IPS-18a (cell line): ENCODE measurements at regions not wholly inside any gene's neighbourhood (a gene's known extent, or its start where the extent isn't known, plus 50 kb on each side); places are given as distances from the start of the nearest gene placed in this dataset.

ENCODE experiments used
- H3K27ac ChIP-seq: one replicate; pipeline ENCODE4 v1.5.1; 2013; ENCODE audit warnings: low read length
- H3K27me3 ChIP-seq: one replicate; pipeline ENCODE4 v1.6.1; 2013; ENCODE audit warnings: mild to moderate bottlenecking, low read length; ENCODE audit not compliant: control insufficient read depth, insufficient read depth
- H3K36me3 ChIP-seq: one replicate; pipeline ENCODE4 v1.6.1; 2013; ENCODE audit warnings: low read depth, low read length; ENCODE audit not compliant: control insufficient read depth
- H3K4me1 ChIP-seq: one replicate; pipeline ENCODE4 v1.6.1; 2013; ENCODE audit warnings: low read depth, low read length; ENCODE audit not compliant: control insufficient read depth
- H3K4me3 ChIP-seq: one replicate; pipeline ENCODE4 v1.5.1; 2013; ENCODE audit warnings: low read length
- H3K9ac ChIP-seq: one replicate; pipeline ENCODE4 v1.6.1; 2013; ENCODE audit warnings: mild to moderate bottlenecking, low read length, moderate library complexity
- H3K9me3 ChIP-seq: one replicate; pipeline ENCODE4 v1.6.1; 2013; ENCODE audit warnings: low read depth, low read length; ENCODE audit not compliant: control insufficient read depth

- no peak overlapping the region for H3K27ac ChIP-seq
Observed at GRCh38 chr4:41874873-41875272, 60.4 kb upstream of the TMEM33 start.

GRCh38 chr4:41874398-41874797, 60.8 kb upstream of the TMEM33 start:
- Histone ChIP-seq H3K9me3 (no peaks in the 10 kb centered on the region), H3K4me1 (peaks cover 13% of the 10 kb centered on the region), H3K27me3 (peaks cover 100% of the 10 kb centered on the region), H3K4me3 (no peak overlapping the region), H3K36me3 (no peaks in the 10 kb centered on the region), H3K9ac (no peak overlapping the region), H3K27ac (no peak overlapping the region)

More at GRCh38 chr4:41874873-41875272, 60.4 kb upstream of the TMEM33 start:
- Histone ChIP-seq H3K9ac (no peak overlapping the region), H3K4me3 (no peak overlapping the region), H3K9me3 (peaks cover 3% of the 10 kb centered on the region), H3K36me3 (no peaks in the 10 kb centered on the region), H3K27me3 (peaks cover 100% of the 10 kb centered on the region), H3K4me1 (peaks cover 16% of the 10 kb centered on the region)

- Histone ChIP-seq H3K4me3 (peak overlapping the region; percentile 34), H3K36me3 (no peaks in the 10 kb centered on the region), H3K4me1 (peaks cover 10% of the 10 kb centered on the region), H3K27ac (no peak overlapping the region), H3K9ac (no peak overlapping the region), H3K9me3 (no peaks in the 10 kb centered on the region), H3K27me3 (peaks cover 99% of the 10 kb centered on the region)
Observed at GRCh38 chr4:41873380-41874295, 61.6 kb upstream of the TMEM33 start.

DNA sequence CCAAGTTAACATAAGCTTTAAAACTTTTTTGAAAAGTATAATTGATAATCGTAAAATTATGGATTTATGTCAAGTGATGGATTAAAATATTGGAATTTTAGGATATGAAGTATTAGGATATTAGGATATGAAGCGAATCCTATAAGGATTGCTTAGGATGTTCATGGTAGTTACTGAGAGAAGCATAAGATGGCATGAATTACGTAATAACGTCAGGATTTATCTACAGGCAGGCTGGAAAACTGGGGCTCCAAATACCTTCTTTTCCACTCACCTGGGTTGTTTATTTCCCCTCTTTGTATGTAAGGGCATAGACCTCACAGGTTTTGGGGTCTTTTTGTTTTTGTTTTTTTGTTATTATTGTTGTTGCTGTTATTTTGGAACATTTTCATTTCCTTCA, 65.2 kb upstream of the TMEM33 start:
- H3K4me1 ChIP-seq, result peaks cover 26% of the 10 kb centered on the region
- H3K9ac ChIP-seq, result no peak overlapping the region
- H3K27me3 ChIP-seq, result peaks cover 97% of the 10 kb centered on the region
- H3K36me3 ChIP-seq, result no peaks in the 10 kb centered on the region
- no peaks in the 10 kb centered on the region for H3K9me3 ChIP-seq
- no peak overlapping the region for H3K27ac ChIP-seq
- H3K4me3 ChIP-seq, result no peak overlapping the region

DNA sequence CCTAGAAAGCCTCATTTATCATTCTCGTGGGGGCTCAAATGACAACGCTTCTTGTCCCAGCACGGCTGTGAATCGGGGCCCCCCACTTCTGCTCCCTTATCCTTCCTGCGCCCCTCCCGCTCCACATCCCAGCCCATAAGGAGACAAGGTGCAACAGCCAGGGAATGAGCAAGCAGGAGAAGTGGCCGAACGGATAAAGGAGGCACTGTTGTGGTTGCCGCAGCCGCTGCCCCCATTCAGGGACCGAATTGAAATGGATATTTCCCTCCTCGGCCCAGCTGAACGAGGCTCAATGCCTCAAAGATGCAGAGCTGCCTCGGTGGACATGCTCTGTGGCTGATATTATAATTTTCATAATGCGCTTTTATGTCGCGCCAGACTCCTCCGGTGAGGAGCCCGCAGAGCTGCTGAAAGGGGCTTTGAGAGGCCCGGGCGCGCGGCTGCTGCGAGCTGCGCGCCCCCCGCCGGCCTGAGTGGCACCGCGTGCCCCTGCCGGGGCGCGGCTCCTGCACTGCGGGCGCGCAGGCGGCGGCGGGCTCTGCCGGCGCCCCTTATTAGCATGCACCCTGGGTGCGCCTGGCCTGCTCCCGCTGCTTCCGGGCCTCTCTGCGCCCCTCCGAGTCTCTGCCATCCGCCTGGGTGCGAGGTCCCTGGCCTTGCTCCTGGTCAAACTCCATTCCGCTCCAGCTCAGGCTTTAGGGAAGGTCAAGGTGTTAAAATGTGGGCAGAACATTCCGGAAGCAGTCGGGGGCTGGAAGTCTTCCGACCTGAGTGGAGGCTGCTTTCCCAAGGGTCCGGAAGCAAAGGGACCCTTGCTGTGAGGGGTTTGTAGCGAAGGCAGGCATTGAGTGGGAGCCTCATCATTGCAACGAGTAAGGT, 68.2 kb upstream of the TMEM33 start:
- Histone ChIP-seq H3K36me3 (no peaks in the 10 kb centered on the region), H3K9me3 (no peaks in the 10 kb centered on the region), H3K4me1 (peaks cover 21% of the 10 kb centered on the region), H3K27ac (no peak overlapping the region), H3K9ac (no peak overlapping the region), H3K27me3 (peaks cover 97% of the 10 kb centered on the region), H3K4me3 (peak overlapping the region; percentile 47)

GRCh38 chr4:41865981-41866798, 69.0 kb upstream of the TMEM33 start:
- H3K27me3 ChIP-seq, result peaks cover 97% of the 10 kb centered on the region
- no peaks in the 10 kb centered on the region for H3K9me3 ChIP-seq
- H3K27ac ChIP-seq, result no peak overlapping the region
- no peak overlapping the region for H3K9ac ChIP-seq
- H3K4me1 ChIP-seq, result peaks cover 21% of the 10 kb centered on the region
- H3K4me3 ChIP-seq, result peak overlapping the region; percentile 47
- H3K36me3 ChIP-seq, result no peaks in the 10 kb centered on the region

DNA sequence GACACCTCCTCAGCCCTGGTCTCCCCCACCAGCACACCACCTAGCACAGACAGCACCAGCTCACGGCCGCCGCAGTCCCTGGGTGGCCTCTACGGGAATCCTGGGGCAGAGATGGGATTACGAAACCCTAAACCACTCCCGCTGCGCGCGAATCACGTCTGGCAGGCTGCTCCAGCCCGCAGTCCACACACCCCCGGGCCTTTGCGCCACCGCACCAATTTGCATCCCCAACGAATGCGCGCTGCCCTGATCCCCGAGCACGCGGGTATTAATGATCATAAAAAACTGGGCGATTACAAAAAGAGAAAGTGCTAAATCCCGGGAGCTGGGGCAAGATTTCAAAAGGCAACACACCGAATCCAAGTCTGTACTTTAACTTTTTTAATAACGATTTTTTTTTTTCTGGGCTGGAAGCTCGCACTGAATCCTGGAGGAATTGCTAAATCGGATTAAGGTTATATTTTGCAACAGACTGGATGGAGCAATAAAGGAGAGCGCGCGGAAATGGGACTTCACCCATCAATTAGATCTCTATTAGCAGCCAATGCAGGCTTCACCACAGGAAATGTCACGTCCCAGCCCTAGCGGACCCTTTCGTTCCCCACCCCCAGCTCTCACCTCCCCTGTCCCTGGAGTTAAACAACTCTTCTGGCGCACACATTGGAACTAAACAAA, 69.8 kb upstream of the TMEM33 start:
- Histone ChIP-seq H3K9ac (no peak overlapping the region), H3K9me3 (no peaks in the 10 kb centered on the region), H3K4me1 (peaks cover 21% of the 10 kb centered on the region), H3K27me3 (peaks cover 92% of the 10 kb centered on the region), H3K4me3 (peak overlapping the region; percentile 47), H3K36me3 (no peaks in the 10 kb centered on the region), H3K27ac (no peak overlapping the region)

DNA sequence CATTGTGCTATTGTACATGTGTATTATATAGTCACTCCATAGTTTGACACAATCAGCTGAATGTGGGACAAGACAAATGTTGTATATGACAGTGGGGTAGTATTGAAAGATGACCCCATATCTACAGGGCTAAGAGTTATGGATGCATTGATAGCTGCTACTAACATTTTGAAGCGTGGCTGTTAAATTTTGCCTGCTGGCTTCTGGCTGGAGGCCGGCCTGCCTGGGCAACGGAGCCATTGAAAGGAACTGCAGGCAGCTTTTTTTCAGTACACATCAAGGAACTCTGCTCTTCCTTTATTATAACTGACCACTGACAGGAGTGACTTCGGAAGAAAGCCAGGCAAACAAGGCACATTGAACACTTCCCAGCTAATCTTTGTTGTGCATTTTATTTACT, 76.1 kb upstream of the TMEM33 start:
- no peak overlapping the region for H3K9ac ChIP-seq
- no peaks in the 10 kb centered on the region for H3K9me3 ChIP-seq
- H3K36me3 ChIP-seq, result no peaks in the 10 kb centered on the region
- peaks cover 50% of the 10 kb centered on the region for H3K27me3 ChIP-seq
- H3K4me3 ChIP-seq, result no peak overlapping the region
- no peak overlapping the region for H3K27ac ChIP-seq
- H3K4me1 ChIP-seq, result no peaks in the 10 kb centered on the region

GRCh38 chr4:41857226-41857641, 78.0 kb upstream of the TMEM33 start:
- Histone ChIP-seq H3K9me3 (no peaks in the 10 kb centered on the region), H3K27me3 (peaks cover 31% of the 10 kb centered on the region), H3K9ac (no peak overlapping the region), H3K36me3 (no peaks in the 10 kb centered on the region), H3K4me3 (no peak overlapping the region), H3K4me1 (no peaks in the 10 kb centered on the region), H3K27ac (no peak overlapping the region)

GRCh38 chr4:41856797-41857196, 78.4 kb upstream of the TMEM33 start:
- no peak overlapping the region for H3K9ac ChIP-seq
- H3K4me1 ChIP-seq, result no peaks in the 10 kb centered on the region
- no peaks in the 10 kb centered on the region for H3K9me3 ChIP-seq
- H3K36me3 ChIP-seq, result no peaks in the 10 kb centered on the region
- no peak overlapping the region for H3K4me3 ChIP-seq
- peaks cover 27% of the 10 kb centered on the region for H3K27me3 ChIP-seq
- H3K27ac ChIP-seq, result no peak overlapping the region
